Panc1 (cell line): ENCODE measurements at regions not wholly inside any gene's neighbourhood (a gene's known extent, or its start where the extent isn't known, plus 50 kb on each side); places are given as distances from the start of the nearest gene placed in this dataset.

ENCODE experiments used
- ATAC-seq: fragments of 200-7000 bp; cut with Tn5 transposase; 2 replicates; pipeline ENCODE4 v1.9.1; 2020; ENCODE audit warnings: mild to moderate bottlenecking, moderate library complexity
- BruUV-seq: library from RNA; stranded (reverse); fragments of 400-500 nt; replicated peaks from 2 replicates; lab custom pipeline; 2021; lab: Mats Ljungman, UMichigan
- CTCF ChIA-PET: fragments of 300-600 bp; sonication (Branson Sonifier 250); formaldehyde crosslinking; loops from one replicate; lab custom pipeline; 2022; ENCODE audit warnings: antibody characterized with exemption; lab: Charles Lee
- POLR2A ChIA-PET: fragments of 300-600 bp; sonication (Branson Sonifier 250); formaldehyde crosslinking; loops from one replicate; lab custom pipeline; 2022; ENCODE audit warnings: antibody characterized with exemption; lab: Charles Lee
- DNase-seq: peaks from one replicate; pipeline ENCODE4 v3.0.0-alpha.2; 2010; ENCODE audit warnings: low read depth, low spot score
- H3K27ac ChIP-seq: 2 replicates; pipeline ENCODE4 v1.5.1; 2011; ENCODE audit warnings: mild to moderate bottlenecking, low read length, inconsistent platforms
- H3K27me3 ChIP-seq: fragments of 200-500 bp; sonication (Bioruptor generic); 2 replicates; pipeline ENCODE4 v1.6.0; 2014; ENCODE audit warnings: low read length, inconsistent platforms; ENCODE audit not compliant: control insufficient read depth, insufficient read depth
- H3K36me3 ChIP-seq: fragments of 200-500 bp; sonication (Bioruptor generic); 2 replicates; pipeline ENCODE4 v1.5.1; 2014; ENCODE audit warnings: inconsistent platforms, mild to moderate bottlenecking, low read length, moderate library complexity; ENCODE audit not compliant: control insufficient read depth, insufficient read depth
- H3K4me1 ChIP-seq: 2 replicates; pipeline ENCODE4 v1.5.1; 2011; ENCODE audit warnings: inconsistent platforms, mild to moderate bottlenecking, low read length, moderate library complexity; ENCODE audit not compliant: control insufficient read depth, insufficient read depth
- H3K4me3 ChIP-seq, 2 experiments: 2 replicates each; pipeline ENCODE4 v1.5.1; 2011 to 2012; ENCODE audit warnings: low read depth in 2 of 2, low read length in 2 of 2, mild to moderate bottlenecking in 2 of 2, inconsistent platforms in 1 of 2, moderate library complexity in 1 of 2
- H3K9me3 ChIP-seq: fragments of 200-500 bp; sonication (Bioruptor generic); 2 replicates; pipeline ENCODE4 v1.5.1; 2014; ENCODE audit warnings: low read depth, mild to moderate bottlenecking, inconsistent platforms, low read length, moderate library complexity; ENCODE audit not compliant: control insufficient read depth, insufficient read depth
- CTCF ChIP-seq: fragments of 450-650 bp; IDR thresholded peaks from 2 replicates; pipeline ENCODE4 v1.5.1; 2017; ENCODE audit warnings: mild to moderate bottlenecking
- POLR2AphosphoS5 ChIP-seq: IDR thresholded peaks from 2 replicates; pipeline ENCODE4 v1.6.1; 2012; ENCODE audit warnings: mild to moderate bottlenecking, low read depth, low read length, moderate library complexity
- REST ChIP-seq, 2 experiments: IDR thresholded peaks; 2 replicates each; pipeline ENCODE4 v1.6.1; 2011 to 2012; ENCODE audit warnings: low read depth in 2 of 2, control low read depth in 1 of 2, low read length in 1 of 2, mild to moderate bottlenecking in 1 of 2, moderate library complexity in 1 of 2; ENCODE audit not compliant: insufficient read depth in 1 of 2
- SIN3A ChIP-seq: IDR thresholded peaks from 2 replicates; pipeline ENCODE4 v1.6.1; 2012; ENCODE audit warnings: low read depth, mild to moderate bottlenecking, low read length, moderate library complexity, borderline replicate concordance; ENCODE audit not compliant: insufficient read depth
- TCF7L2 ChIP-seq: IDR thresholded peaks from 2 replicates; pipeline ENCODE4 v1.6.1; 2011; ENCODE audit warnings: mild to moderate bottlenecking, low read depth, low read length, inconsistent platforms
- in situ Hi-C: cut with HindIII; loops from 2 replicates; pipeline ENCODE4 v1.10.0; 2016; ENCODE audit warnings: low sequenced_read_pairs, low pct_unique_long_range_greater_than_20kb
- intact Hi-C: fragments of 100-400 bp; cut with micrococcal nuclease; formaldehyde crosslinking; loops from one replicate; pipeline ENCODE4 v1.10.0; 2022; ENCODE audit not compliant: unreplicated experiment

- BruUV-seq, result no TSS peak
- ChIA-PET CTCF (no interaction called here), POLR2A (no interaction called here)
- Histone ChIP-seq H3K4me1 (no peaks in the 10 kb centered on the region), H3K27me3 (0 out of 2 replicates have a peak, but pooled peaks cover 2% of the 10 kb centered on the region), H3K4me3 (no peak overlapping the region), H3K36me3 (no peaks in the 10 kb centered on the region), H3K27ac (no peak overlapping the region), H3K9me3 (no peaks in the 10 kb centered on the region)
- DNase-seq (no peak), ATAC-seq (no peak)
- in situ Hi-C loops (no loop called here), intact Hi-C loops (no loop called here)
- TF ChIP-seq POLR2AphosphoS5 (no peak), TCF7L2 (no peak), SIN3A (no peak), REST (IDR thresholded peaks at IDR 0.05; ENCODE audit: insufficient read depth in 1 of 2, low read depth in 2 of 2, low read length in 1 of 2) (no peak), CTCF (no peak)
Observed at GRCh38 chr5:175226506-175226905, 217.5 kb downstream of the DRD1 start.

- CTCF ChIA-PET, result no interaction called here
- H3K36me3 ChIP-seq, result no peaks in the 10 kb centered on the region
- DNase-seq (no peak), ATAC-seq (no peak)
- no peaks in the 10 kb centered on the region for H3K4me1 ChIP-seq
- H3K4me3 ChIP-seq, result no peak overlapping the region
- H3K9me3 ChIP-seq, result no peaks in the 10 kb centered on the region
- no TSS peak for BruUV-seq
- intact Hi-C loops (no loop called here), in situ Hi-C loops (no loop called here)
- no peak overlapping the region for H3K27ac ChIP-seq
- TF ChIP-seq POLR2AphosphoS5 (no peak), CTCF (no peak), SIN3A (no peak)
- POLR2A ChIA-PET, result no interaction called here
- 0 out of 2 replicates have a peak, but pooled peaks cover 2% of the 10 kb centered on the region for H3K27me3 ChIP-seq
Observed at GRCh38 chr5:175223291-175223690, 220.7 kb downstream of the DRD1 start.
